Heart left ventricle (tissue), 16 donors: ENCODE measurements at regions not wholly inside any gene's neighbourhood (a gene's known extent, or its start where the extent isn't known, plus 50 kb on each side); places are given as distances from the start of the nearest gene placed in this dataset.

ENCODE experiments used
- ATAC-seq, 4 donors: fragments of 200-7000 bp; cut with Tn5 transposase; one replicate each; pipeline ENCODE4 v1.9.1; 2020 to 2022; ENCODE audit warnings: moderate library complexity in 4 of 4, mild to moderate bottlenecking in 3 of 4, moderate number of reproducible peaks in 1 of 4
- DNase-seq, 5 donors: peaks; one replicate each; pipeline ENCODE4 v3.0.0-alpha.2; 2020
- H3K27ac ChIP-seq, 12 donors: fragments of 200-600 bp; sonication (generic) in 4 of 12; one replicate each; pipeline versions ENCODE4 v1.5.0 to v1.8.0; 2016 to 2022; ENCODE audit warnings: mild to moderate bottlenecking in 2 of 12
- H3K27me3 ChIP-seq, 9 donors: fragments of 200-600 bp; sonication (generic) in 2 of 9; one replicate each; pipeline versions ENCODE4 v1.5.1 to v1.8.0; 2016 to 2022; ENCODE audit warnings: mild to moderate bottlenecking in 3 of 9
- H3K36me3 ChIP-seq, 9 donors: fragments of 200-600 bp; sonication (generic) in 2 of 9; one replicate each; pipeline versions ENCODE4 v1.5.0 to v1.8.0; 2018 to 2022; ENCODE audit warnings: mild to moderate bottlenecking in 2 of 9
- H3K4me1 ChIP-seq, 12 donors: fragments of 200-600 bp; sonication (generic) in 4 of 12; one replicate each; pipeline versions ENCODE4 v1.5.0 to v1.8.0; 2016 to 2022; ENCODE audit warnings: mild to moderate bottlenecking in 3 of 12
- H3K4me3 ChIP-seq, 12 donors: fragments of 200-600 bp; sonication (generic) in 4 of 12; one replicate each; pipeline versions ENCODE4 v1.5.0 to v1.8.0; 2017 to 2022; ENCODE audit warnings: mild to moderate bottlenecking in 9 of 12, moderate library complexity in 4 of 12
- H3K9me3 ChIP-seq, 12 donors: fragments of 200-600 bp; sonication (generic) in 4 of 12; one replicate each; pipeline versions ENCODE4 v1.5.0 to v1.8.0; 2016 to 2022; ENCODE audit warnings: mild to moderate bottlenecking in 1 of 12
- POLR2A ChIP-seq, 2 donors: fragments of 450-650 bp; IDR thresholded peaks; one replicate each; pipeline ENCODE4 v1.6.1; 2017; ENCODE audit warnings: antibody characterized with exemption in 2 of 2, mild to moderate bottlenecking in 2 of 2, moderate library complexity in 2 of 2
- WGBS, 4 donors: extraction: QIAGEN DNeasy Blood & Tissue Kit in 2 of 4; methylation state at CpG; one replicate each; pipeline versions ENCODE4 v1.1.5 to v1.1.7; 2013 to 2018; 5-methylcytosine and 5-hydroxymethylcytosine counted together
- intact Hi-C, 10 donors: fragments of 100-400 bp; cut with DNase I; formaldehyde crosslinking; loops; one replicate each; pipeline versions ENCODE4 v1.11.1 to v1.14.2; 2022
- TF ChIP-seq, protein P1 (sequence below), 12 donors: fragments of 200-600 bp; sonication (generic) in 4 of 12; IDR thresholded peaks; one replicate each; pipeline versions ENCODE4 v1.5.0 to v1.8.0; 2018 to 2022; ENCODE audit warnings: antibody characterized with exemption in 12 of 12, mild to moderate bottlenecking in 5 of 12
- donor health status: ischemic (EF 13 %, LVEDD 7.1; RV severe dilation, severe dysfunction).
- donor health status: healthy with polysubstance abuse.
- donor health status: DM: no; HTN: yes; CAD: no.
- donor health status: DM: no; HTN: no; CAD: no.
- donor health status: ischemic (EF 25% LVEDD 6.9; RV normal size, moderate dysfunction).
- donor health status: ischemic (EF 25% LVEDD 5.7; RV mildly dilated, moderate dysfunction).
- donor health status: healthy.
- donor health status: DM: yes; HTN: yes; CAD: no.
- donor health status: ischemic (EF 35%, LVEDD 5.7; RV mildly dilated, moderate dysfunction).
- donor health status: nonischemic (EF 11% LVEDD 7.7; RV severe dilation, severe dysfunction).
- donor health status: DM: yes; HTN: yes; CAD: no.
- donor health status: PGD.
- donor health status: ischemic (EF 29% LVEDD 5.4; RV normal size, mild dysfunction).
- donor health status: nonischemic (EF 23%, LVEDD 6.1; RV moderate dilation, normal function).

DNA sequence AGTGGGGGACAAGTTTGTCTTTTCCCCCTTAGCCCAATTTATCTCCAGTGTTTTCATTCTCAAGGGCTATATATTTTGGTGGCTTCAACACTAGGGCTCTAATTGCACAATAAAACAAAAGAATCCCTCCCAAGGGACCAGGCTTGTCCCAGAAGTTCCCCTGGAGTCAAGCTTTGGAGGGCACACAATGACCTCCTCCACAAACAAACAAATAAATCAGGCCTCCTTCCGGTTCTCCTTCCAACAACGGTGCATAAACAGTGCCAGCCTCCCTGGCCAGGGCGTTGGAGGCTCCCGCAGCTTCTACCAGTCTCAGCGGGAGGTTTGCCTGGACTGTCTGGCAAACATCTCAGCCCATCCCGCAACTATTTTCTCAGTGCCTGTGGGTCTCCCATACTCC, 188.0 kb upstream of the FOXF1 start:
- TF ChIP-seq, protein P1, sequence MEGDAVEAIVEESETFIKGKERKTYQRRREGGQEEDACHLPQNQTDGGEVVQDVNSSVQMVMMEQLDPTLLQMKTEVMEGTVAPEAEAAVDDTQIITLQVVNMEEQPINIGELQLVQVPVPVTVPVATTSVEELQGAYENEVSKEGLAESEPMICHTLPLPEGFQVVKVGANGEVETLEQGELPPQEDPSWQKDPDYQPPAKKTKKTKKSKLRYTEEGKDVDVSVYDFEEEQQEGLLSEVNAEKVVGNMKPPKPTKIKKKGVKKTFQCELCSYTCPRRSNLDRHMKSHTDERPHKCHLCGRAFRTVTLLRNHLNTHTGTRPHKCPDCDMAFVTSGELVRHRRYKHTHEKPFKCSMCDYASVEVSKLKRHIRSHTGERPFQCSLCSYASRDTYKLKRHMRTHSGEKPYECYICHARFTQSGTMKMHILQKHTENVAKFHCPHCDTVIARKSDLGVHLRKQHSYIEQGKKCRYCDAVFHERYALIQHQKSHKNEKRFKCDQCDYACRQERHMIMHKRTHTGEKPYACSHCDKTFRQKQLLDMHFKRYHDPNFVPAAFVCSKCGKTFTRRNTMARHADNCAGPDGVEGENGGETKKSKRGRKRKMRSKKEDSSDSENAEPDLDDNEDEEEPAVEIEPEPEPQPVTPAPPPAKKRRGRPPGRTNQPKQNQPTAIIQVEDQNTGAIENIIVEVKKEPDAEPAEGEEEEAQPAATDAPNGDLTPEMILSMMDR (IDR thresholded peaks at IDR 0.05) = no peak
- no peak for TF ChIP-seq POLR2A (IDR thresholded peaks at IDR 0.05)
- Histone ChIP-seq H3K27me3 (peaks cover 0 to 53% (median 4%) of the 10 kb centered on the region in 9 donors), H3K9me3 (peaks cover 0 to 13% (median 5%) of the 10 kb centered on the region in 12 donors), H3K4me1 (peaks cover 0 to 3% (median 0%) of the 10 kb centered on the region in 12 donors), H3K36me3 (no peaks in the 10 kb centered on the region), H3K4me3 (no peak overlapping the region), H3K27ac (no peak overlapping the region)
- WGBS, 4 donors = 31 to 49% (median 36%) methylated on average over 6 of the region's 6 CpGs
- ATAC-seq (no peak), DNase-seq (no peak)
- intact Hi-C loops = no loop called here

DNA sequence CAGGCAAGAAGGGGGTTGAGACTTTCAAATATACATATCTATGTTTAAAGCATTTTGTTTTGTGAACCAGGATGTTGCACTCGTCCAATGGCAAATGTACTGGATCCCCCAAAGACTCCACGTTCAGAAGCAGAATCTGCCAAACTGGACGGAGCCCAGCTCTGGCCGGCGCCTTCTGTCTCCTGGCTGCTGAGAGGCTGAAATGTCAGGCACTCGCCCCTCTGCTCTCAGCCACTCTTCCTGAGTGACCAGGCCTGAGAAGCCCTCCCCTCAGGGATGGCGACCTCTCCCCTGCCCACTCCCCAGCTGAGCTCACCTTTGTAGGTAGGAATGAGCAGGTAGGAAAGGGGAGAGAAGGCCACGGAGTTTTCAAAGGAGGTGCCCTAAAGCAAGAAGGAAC, 187.5 kb upstream of the FOXF1 start:
- peaks cover 0 to 13% (median 5%) of the 10 kb centered on the region in 12 donors for H3K9me3 ChIP-seq
- TF ChIP-seq, protein P1 (IDR thresholded peaks at IDR 0.05) = no peak
- no peak for TF ChIP-seq POLR2A (IDR thresholded peaks at IDR 0.05)
- H3K27me3 ChIP-seq = peaks cover 0 to 55% (median 4%) of the 10 kb centered on the region in 9 donors
- intact Hi-C loops = no loop called here
- ATAC-seq = no peak
- H3K4me1 ChIP-seq = peaks cover 0 to 3% (median 0%) of the 10 kb centered on the region in 12 donors
- 43 to 57% (median 54%) methylated on average over 7 to 8 of the region's 8 CpGs for WGBS, 4 donors
- H3K36me3 ChIP-seq = no peaks in the 10 kb centered on the region
- DNase-seq = no peak
- H3K27ac ChIP-seq = no peak overlapping the region
- no peak overlapping the region for H3K4me3 ChIP-seq

DNA sequence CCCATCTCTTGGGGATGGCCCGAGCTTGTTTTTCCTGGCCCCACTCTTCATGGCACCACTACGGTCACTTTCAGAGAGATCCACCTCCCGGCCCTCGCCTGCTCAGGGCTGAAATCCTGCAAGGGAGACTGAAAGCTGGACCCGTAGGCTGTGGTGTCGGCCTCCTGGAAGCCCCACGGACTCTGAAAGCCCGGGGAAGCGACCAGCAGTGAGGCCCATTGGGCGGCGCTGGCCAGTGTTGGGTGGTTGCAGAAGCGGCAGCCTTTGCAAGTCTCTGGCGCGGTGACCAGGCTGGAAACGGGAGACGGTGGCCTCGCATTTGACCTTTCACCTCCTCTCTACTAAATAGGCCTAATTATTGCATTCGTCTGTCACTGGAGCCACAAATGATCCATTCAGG, 186.0 kb upstream of the FOXF1 start:
- no peak for TF ChIP-seq POLR2A (IDR thresholded peaks at IDR 0.05)
- TF ChIP-seq, protein P1 (IDR thresholded peaks at IDR 0.05) = no peak
- DNase-seq (peak in 1 of 5 donors; percentile 46), ATAC-seq (no peak)
- H3K9me3 ChIP-seq = peaks cover 0 to 13% (median 5%) of the 10 kb centered on the region in 12 donors
- H3K36me3 ChIP-seq = no peaks in the 10 kb centered on the region
- 93 to 95% (median 95%) methylated on average over 17 to 18 of the region's 18 CpGs for WGBS, 4 donors
- intact Hi-C loops = no loop called here
- no peak overlapping the region for H3K27ac ChIP-seq
- H3K4me3 ChIP-seq = no peak overlapping the region
- H3K4me1 ChIP-seq = peaks cover 0 to 3% (median 0%) of the 10 kb centered on the region in 12 donors
- peaks cover 0 to 63% (median 5%) of the 10 kb centered on the region in 9 donors for H3K27me3 ChIP-seq

DNA sequence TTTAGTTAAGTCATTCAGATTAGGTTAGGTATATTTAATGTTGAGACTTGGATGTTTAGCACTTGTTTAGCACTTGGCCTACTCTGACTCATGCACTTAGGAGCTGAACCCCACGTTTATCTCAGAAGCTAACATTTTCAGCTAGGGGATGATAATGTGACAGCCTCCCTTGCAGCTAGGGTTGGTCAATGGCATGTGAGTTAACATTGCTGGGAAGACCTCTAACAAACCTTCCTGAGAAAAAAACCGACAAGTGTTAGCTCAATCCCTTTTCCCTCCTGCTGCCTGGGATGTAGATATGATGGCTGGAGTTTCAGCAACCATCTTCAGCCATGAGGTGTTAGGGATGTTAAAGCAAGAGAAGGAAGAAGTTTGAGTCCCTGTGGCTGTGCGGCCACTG, 185.0 kb upstream of the FOXF1 start:
- H3K9me3 ChIP-seq = peaks cover 0 to 13% (median 5%) of the 10 kb centered on the region in 12 donors
- intact Hi-C loops = no loop called here
- TF ChIP-seq, protein P1 (IDR thresholded peaks at IDR 0.05) = no peak
- TF ChIP-seq POLR2A (IDR thresholded peaks at IDR 0.05) = no peak
- no peak for DNase-seq
- WGBS, 4 donors = 79 to 88% (median 84%) methylated on average over 3 of the region's 3 CpGs
- H3K27ac ChIP-seq = no peak overlapping the region
- ATAC-seq = no peak
- no peaks in the 10 kb centered on the region for H3K36me3 ChIP-seq
- no peak overlapping the region for H3K4me3 ChIP-seq
- H3K4me1 ChIP-seq = peaks cover 0 to 3% (median 0%) of the 10 kb centered on the region in 12 donors
- H3K27me3 ChIP-seq = peaks cover 0 to 54% (median 5%) of the 10 kb centered on the region in 9 donors
